ENCODE measurements at regions not wholly inside any gene's neighbourhood (a gene's known extent, or its start where the extent isn't known, plus 50 kb on each side); places are given as distances from the start of the nearest gene placed in this dataset.

DNA sequence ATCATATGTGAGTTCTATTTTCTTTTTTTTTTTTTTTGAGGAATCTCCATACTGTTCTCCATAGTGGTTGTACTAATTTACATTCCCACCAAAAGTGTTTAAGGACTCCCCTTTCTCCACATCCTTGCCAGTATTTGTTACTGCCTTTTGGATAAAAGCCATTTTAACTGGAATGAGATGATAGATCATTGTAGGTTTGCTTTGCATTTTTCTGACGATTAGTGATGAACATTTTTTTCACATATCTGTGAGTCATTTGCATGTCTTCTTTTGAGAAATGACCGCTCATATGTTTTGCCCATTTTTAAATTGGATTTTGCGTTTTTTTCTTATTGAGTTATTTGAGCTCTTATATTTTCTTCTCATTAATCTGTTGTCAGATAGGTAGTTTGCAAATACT is 394.8 kb downstream of the LRFN5 start:
- DNase-seq = no peak

DNA sequence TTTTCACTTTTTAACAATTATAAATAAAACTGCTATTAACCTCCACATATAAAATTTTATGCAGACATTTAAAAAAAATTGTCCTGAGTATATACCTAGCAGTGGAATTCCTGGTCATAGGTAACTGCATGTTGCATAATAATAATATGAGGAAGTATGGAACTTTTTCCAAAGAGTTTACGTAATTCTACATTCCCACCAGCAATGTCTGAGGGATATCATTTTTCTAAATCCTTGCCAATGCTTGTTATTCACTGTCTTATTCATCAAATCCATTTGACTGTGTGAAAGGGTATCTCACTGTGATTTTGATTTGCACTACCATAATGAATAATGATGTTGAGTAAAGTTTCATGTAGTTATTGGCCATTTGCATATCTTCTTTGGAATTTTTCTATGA is 393.8 kb downstream of the LRFN5 start:
- DNase-seq = no peak

DNA sequence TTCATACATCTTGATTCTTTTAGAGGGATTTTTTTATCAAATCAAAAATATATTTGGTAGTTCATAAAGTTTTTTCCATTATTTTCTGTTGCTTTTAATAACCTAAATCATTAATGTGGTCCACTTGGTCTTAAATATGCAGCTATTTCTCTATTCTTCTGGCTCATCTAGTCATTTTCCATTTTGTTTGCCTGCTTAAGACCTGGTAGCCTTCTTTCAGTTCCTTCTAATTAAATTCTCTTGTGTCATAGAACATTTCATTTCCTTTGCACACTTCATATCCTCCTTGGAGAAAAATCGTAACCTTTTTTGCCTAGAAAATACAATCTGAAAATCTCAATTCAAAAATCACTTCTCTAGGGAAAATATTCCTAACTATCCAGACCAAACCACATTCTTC is 387.0 kb downstream of the LRFN5 start:
- no peak for DNase-seq

DNA sequence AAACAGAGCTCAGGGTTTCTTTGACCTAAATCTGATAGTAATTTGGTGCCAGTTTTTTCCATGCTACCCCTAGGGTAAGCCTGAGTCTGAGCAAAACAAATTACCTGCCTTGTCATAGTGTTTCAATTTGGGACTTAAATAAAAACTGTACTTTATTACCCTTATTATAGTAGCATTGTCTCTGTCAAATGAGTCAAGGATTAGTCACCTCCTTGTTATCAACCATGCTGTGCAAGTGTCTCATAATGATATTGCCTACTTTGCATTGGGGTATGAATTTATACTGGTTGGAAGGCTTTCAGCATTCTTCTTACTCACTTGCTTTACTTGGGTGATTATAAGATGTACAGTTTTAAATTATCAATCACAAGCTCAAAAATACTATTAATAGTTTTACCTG is 380.0 kb downstream of the LRFN5 start:
- DNase-seq = no peak

DNA sequence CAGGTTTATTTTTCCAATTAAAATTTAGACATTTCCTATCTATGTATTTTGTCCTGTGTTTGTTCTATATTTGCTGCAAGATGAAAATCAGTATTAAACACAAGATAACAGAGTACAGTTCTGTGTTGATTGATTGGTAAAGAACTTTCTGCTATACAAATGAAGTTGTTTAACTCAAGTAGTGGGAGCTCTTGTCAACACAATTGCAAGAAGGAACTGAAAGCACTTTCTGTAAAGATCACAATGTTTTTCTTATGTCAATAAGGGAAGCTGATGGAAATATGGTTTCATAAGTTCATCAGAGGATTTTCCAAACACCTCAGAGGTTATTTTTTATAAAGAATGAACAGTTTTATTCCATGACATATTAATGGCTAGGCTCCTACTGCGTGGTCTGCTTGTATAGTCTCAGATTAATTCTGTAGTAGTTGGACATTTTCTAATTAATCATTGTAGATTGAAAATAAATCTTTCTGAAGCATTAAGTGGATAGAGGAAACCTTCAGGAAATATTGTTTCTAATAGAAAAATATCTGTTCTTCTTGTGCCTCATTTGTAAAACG is 379.5 kb downstream of the LRFN5 start:
- no peak for DNase-seq

DNA sequence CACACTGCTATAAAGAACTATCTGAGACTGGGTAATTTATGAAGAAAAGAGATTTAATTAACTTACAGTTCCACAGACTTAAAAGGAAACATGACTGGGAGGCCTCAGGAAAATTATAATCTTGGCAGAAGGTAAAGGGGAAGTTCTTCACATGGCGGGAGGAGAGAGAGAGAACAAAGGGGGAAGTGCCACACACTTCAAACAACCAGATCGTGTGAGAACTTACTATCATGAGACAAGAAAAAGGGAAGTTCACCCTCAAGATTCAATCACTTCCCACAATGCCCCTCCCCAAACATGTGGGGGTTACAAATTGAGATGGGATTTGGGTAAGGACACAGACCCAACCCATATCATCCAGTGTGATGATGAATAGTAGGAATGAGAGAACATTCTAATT is 366.5 kb downstream of the LRFN5 start:
- DNase-seq = peak; percentile 40 to 41

DNA sequence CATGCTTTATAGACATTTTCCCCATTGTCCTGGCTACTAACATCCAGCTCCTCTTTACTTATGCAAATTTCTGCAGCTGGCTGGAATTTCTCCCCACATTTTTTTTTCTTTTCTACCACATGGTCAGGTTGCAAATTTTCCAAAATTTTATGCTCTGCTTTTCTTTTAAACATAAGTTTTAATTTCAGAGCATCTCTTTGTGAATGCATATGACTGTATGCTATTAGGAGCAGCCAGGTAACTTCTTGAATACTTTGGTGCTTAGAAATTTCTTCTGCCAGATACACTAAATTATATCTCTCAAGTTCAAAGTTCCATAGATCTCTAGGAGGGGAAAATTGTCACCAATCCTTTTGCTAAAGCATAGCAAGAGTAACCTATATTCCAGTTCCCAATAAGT is 365.9 kb downstream of the LRFN5 start:
- no peak for DNase-seq

DNA sequence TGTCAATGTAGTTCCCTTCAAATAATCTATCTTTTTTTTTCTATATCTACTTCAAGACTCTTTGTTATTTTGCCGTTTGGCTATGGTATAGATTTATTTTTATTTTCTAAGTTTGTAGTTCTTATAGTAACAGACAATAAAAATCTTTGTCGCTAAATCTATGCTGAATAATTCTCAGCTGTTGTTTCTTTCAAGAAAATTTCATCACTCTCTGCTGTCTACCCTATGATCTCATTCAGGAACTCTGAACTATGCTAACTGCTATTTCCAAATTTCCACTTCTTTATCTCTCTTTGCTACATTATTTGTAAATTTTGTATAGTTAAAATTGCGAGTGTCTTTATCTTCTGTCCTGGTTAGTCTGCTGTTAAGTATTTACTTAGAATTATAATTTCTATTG is 353.6 kb downstream of the LRFN5 start:
- no peak for DNase-seq

DNA sequence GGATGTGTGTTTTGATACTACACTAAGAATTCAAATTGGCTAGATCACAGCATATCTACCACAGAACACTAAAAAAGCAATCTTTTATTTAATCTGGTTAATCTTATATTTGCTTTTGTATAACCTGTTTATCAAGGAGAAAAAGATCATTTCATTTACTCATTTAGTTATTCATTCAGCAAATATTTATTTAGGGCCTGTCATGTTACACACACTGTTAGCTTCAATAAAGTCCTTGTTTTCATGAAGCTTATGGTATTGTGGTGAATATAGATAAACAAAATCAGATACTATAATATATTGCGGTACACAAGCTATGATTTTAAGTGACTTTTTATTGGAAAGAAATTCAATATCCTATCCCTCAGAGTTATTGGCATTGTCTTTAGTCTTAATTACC is 350.8 kb downstream of the LRFN5 start:
- no peak for DNase-seq
